HepG2 (cell line): ENCODE measurements at regions not wholly inside any gene's neighbourhood (a gene's known extent, or its start where the extent isn't known, plus 50 kb on each side); places are given as distances from the start of the nearest gene placed in this dataset.

Source experiments
- ATAC-seq: fragments of 200-7000 bp; cut with Tn5 transposase; 3 replicates; pipeline ENCODE4 v1.9.1; 2020; ENCODE audit warnings: mild to moderate bottlenecking, moderate library complexity
- BruUV-seq: library from RNA; stranded (reverse); fragments of 400-500 nt; replicated peaks from 2 replicates; lab custom pipeline; 2021; lab: Mats Ljungman, UMichigan
- CTCF ChIA-PET: fragments of 300-600 bp; formaldehyde crosslinking; extraction: SDS; loops from one replicate; lab custom pipeline; 2021; ENCODE audit warnings: low total read pairs, inconsistent platforms, low intra/inter-chr PET ratio; lab: Yijun Ruan, JAX
- POLR2A ChIA-PET: fragments of 350-600 bp; sonication (Branson Sonifier 250); formaldehyde crosslinking; loops from one replicate; lab custom pipeline; 2020; ENCODE audit warnings: antibody characterized with exemption, inconsistent platforms; lab: Yijun Ruan, JAX
- DNase-seq: peaks from one replicate; pipeline ENCODE4 v3.0.0-alpha.2; 2015; ENCODE audit warnings: low spot score
- FAIRE-seq: peaks from 3 replicates; lab custom pipeline; 2011; peaks lifted over from hg19 to GRCh38; lab: Jason Lieb, UNC
- H2AFZ ChIP-seq: one replicate; pipeline ENCODE4 v1.6.1; 2011; ENCODE audit warnings: low read length, inconsistent platforms
- H3K27ac ChIP-seq: fragments of 300-600 bp; 3 replicates; pipeline ENCODE4 v1.8.0; 2011; ENCODE audit warnings: mixed run types, mild to moderate bottlenecking, mixed read lengths, low read length, inconsistent platforms; ENCODE audit not compliant: insufficient read depth; ENCODE audit errors: extremely low read length
- H3K27me3 ChIP-seq, 2 experiments: fragments of 200-600 bp in 1 of 2; 2 replicates in 1 of 2; 3 replicates in 1 of 2; pipeline versions ENCODE4 v1.6.0 to v1.8.0; 2011; ENCODE audit warnings: low read length in 2 of 2, mild to moderate bottlenecking in 2 of 2, moderate library complexity in 2 of 2, inconsistent platforms in 1 of 2; ENCODE audit not compliant: insufficient read depth in 2 of 2, control insufficient read depth in 1 of 2
- H3K36me3 ChIP-seq, 2 experiments: fragments of 200-600 bp in 1 of 2; replicated peaks in 1 of 2; 2 replicates in 1 of 2; 3 replicates in 1 of 2; pipeline versions ENCODE4 v1.5.1 to v1.8.0; 2011; ENCODE audit warnings: low read length in 2 of 2, inconsistent platforms in 1 of 2; ENCODE audit not compliant: insufficient read depth in 2 of 2, control insufficient read depth in 1 of 2
- H3K4me1 ChIP-seq: 2 replicates; pipeline ENCODE4 v1.5.1; 2012; ENCODE audit warnings: low read length, inconsistent platforms; ENCODE audit not compliant: insufficient read depth
- H3K4me2 ChIP-seq: 2 replicates; pipeline ENCODE4 v1.6.0; 2011; ENCODE audit warnings: low read depth, low read length, inconsistent platforms
- H3K4me3 ChIP-seq, 3 experiments: fragments of 200-600 bp in 1 of 3; sonication (generic), shearing (Covaris generic) in 1 of 3; replicated peaks in 1 of 3; 2 replicates each; pipeline ENCODE4 v1.5.1; 2011 to 2016; ENCODE audit warnings: low read length in 3 of 3, inconsistent platforms in 2 of 3, low read depth in 2 of 3, mild to moderate bottlenecking in 2 of 3, control low read depth in 1 of 3, mixed read lengths in 1 of 3; ENCODE audit not compliant: insufficient read depth in 1 of 3
- H3K79me2 ChIP-seq: one replicate; pipeline ENCODE4 v1.6.1; 2011; ENCODE audit warnings: low read length, inconsistent platforms; ENCODE audit not compliant: insufficient read depth
- H3K9ac ChIP-seq: 2 replicates; pipeline ENCODE4 v1.6.0; 2011; ENCODE audit warnings: mild to moderate bottlenecking, low read depth, low read length, inconsistent platforms; ENCODE audit not compliant: insufficient read depth
- H3K9me3 ChIP-seq: 2 replicates; pipeline ENCODE4 v1.5.1; 2012; ENCODE audit warnings: mild to moderate bottlenecking, low read length
- H4K20me1 ChIP-seq: 2 replicates; pipeline ENCODE4 v1.6.0; 2011; ENCODE audit warnings: inconsistent platforms, mild to moderate bottlenecking, low read length, moderate library complexity; ENCODE audit not compliant: insufficient read depth
- CENPX ChIP-seq: sonication (generic); formaldehyde crosslinking; IDR thresholded peaks from 2 replicates; pipeline ENCODE4 v1.9.0; 2021; ENCODE audit warnings: mild to moderate bottlenecking, missing genetic modification reagents, moderate library complexity
- FOXA1 ChIP-seq, 2 experiments: fragments of 450-650 bp in 1 of 2; sonication (generic) in 1 of 2; formaldehyde crosslinking in 1 of 2; IDR thresholded peaks; 2 replicates each; pipeline versions ENCODE4 v1.4.0 to v1.6.1; 2016 to 2020; ENCODE audit warnings: missing genetic modification reagents in 1 of 2
- MTF2 ChIP-seq: sonication (generic); formaldehyde crosslinking; IDR thresholded peaks from 2 replicates; pipeline ENCODE4 v1.5.0; 2020; ENCODE audit warnings: missing genetic modification reagents, borderline replicate concordance
- NFE2L1 ChIP-seq: sonication (generic); formaldehyde crosslinking; IDR thresholded peaks from 2 replicates; pipeline ENCODE4 v1.4.0; 2020; ENCODE audit warnings: missing genetic modification reagents, mild to moderate bottlenecking, borderline replicate concordance
- PITX1 ChIP-seq: sonication (generic); formaldehyde crosslinking; IDR thresholded peaks from 2 replicates; pipeline ENCODE4 v1.5.1; 2020; ENCODE audit warnings: mild to moderate bottlenecking, missing genetic modification reagents
- PTBP1 ChIP-seq: fragments of 200-400 bp; formaldehyde crosslinking; IDR thresholded peaks from 2 replicates; pipeline ENCODE4 v1.6.1; 2018; ENCODE audit warnings: low read length, low read depth; ENCODE audit not compliant: poor library complexity, severe bottlenecking
- RFXAP ChIP-seq: sonication (generic); formaldehyde crosslinking; IDR thresholded peaks from 2 replicates; pipeline ENCODE4 v1.4.0; 2020; ENCODE audit warnings: missing genetic modification reagents, borderline replicate concordance
- SMARCE1 ChIP-seq: fragments of 450-650 bp; IDR thresholded peaks from 2 replicates; pipeline ENCODE4 v1.6.1; 2017; ENCODE audit warnings: borderline replicate concordance
- SRSF9 ChIP-seq: fragments of 200-400 bp; formaldehyde crosslinking; IDR thresholded peaks from 2 replicates; pipeline ENCODE4 v1.6.1; 2018; ENCODE audit warnings: borderline replicate concordance, mild to moderate bottlenecking, low read depth, low read length; ENCODE audit not compliant: insufficient read depth, poor library complexity, severe bottlenecking
- ZBTB20 ChIP-seq: sonication (generic); formaldehyde crosslinking; IDR thresholded peaks from 2 replicates; pipeline ENCODE4 v1.8.1; 2023; ENCODE audit warnings: missing genetic modification reagents, low read depth, mild to moderate bottlenecking, borderline replicate concordance
- ZNF724P ChIP-seq: sonication (generic); formaldehyde crosslinking; IDR thresholded peaks from 2 replicates; pipeline ENCODE4 v1.8.0; 2022; ENCODE audit warnings: missing genetic modification reagents, borderline replicate concordance
- ZSCAN21 ChIP-seq: sonication (generic); formaldehyde crosslinking; IDR thresholded peaks from 2 replicates; pipeline ENCODE4 v1.8.0; 2022; ENCODE audit warnings: mild to moderate bottlenecking, missing genetic modification reagents, moderate library complexity, borderline replicate concordance
- WGBS: methylation state at CpG from one replicate; pipeline ENCODE4 v1.1.6; 2017; ENCODE audit warnings: low lambda C conversion rate; 5-methylcytosine and 5-hydroxymethylcytosine counted together
- in situ Hi-C: cut with HindIII; loops from 2 replicates; pipeline ENCODE4 v1.10.0; 2017; ENCODE audit warnings: low pct_unique_long_range_greater_than_20kb; ENCODE audit not compliant: extremely low pct_ligation_motif_present
- intact Hi-C: fragments of 100-400 bp; cut with micrococcal nuclease; formaldehyde crosslinking; loops from one replicate; pipeline ENCODE4 v1.10.0; 2022; ENCODE audit not compliant: unreplicated experiment
- TF ChIP-seq, protein P1 (sequence below): sonication (generic); formaldehyde crosslinking; IDR thresholded peaks from 2 replicates; pipeline ENCODE4 v1.9.0; 2021; ENCODE audit warnings: missing genetic modification reagents, borderline replicate concordance
- TF ChIP-seq, protein P2 (sequence below): sonication (generic); formaldehyde crosslinking; IDR thresholded peaks from 2 replicates; pipeline ENCODE4 v1.5.1; 2020; ENCODE audit warnings: missing genetic modification reagents, mild to moderate bottlenecking, borderline replicate concordance

DNA sequence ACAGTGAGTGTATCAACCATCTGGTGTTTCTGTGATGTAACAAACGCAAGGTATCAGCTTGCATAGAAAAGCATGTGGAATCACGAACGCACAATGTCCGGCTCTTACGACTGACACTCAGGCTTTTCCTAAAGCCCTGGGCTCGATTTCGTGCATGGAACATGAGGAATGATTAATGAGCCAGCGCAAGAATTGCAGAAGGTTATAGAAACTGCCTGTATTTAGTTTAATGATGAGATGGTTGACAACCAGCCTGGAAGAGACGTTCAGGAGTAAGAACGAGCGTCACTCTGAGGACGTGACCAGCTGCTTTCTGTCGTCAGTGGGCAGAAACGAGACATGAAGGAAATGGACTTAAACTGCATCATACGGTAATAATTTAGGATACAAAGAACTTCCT, 497.6 kb downstream of the IRX1 start (continued):
- TF ChIP-seq PTBP1 (no peak), ZSCAN21 (CRISPR knock-in tag) (no peak), ZBTB20 (CRISPR knock-in tag) (no peak), MTF2 (CRISPR knock-in tag) (no peak)

DNA sequence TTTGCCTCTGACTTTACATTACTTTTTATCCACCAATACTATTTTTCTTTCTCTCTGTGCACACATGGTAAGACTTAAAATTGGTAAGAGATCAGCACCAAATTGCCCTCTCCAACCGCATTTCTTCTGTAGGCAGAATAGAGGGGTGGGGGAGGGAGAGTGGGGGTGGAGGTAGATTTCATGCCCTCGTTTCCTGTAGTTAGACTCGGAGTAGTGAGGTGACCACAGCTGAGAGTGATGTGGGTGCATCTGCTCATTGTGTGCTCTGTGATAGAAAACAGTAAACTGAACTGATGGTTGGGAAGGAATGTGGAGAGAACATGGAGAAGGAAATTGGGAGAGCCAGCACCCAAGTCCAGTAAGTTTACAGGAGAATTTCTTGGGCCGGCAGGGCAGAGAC, 498.3 kb downstream of the IRX1 start:
- no peaks in the 10 kb centered on the region for H3K36me3 ChIP-seq
- H3K79me2 ChIP-seq = no peaks in the 10 kb centered on the region
- no peak for FAIRE-seq
- TF ChIP-seq ZNF724P (CRISPR knock-in tag) (no peak), RFXAP (no peak), NFE2L1 (CRISPR knock-in tag) (no peak), CENPX (CRISPR knock-in tag) (no peak), FOXA1 (IDR thresholded peaks at IDR 0.05) (no peak), FOXA1 (CRISPR knock-in tag; IDR thresholded peaks at IDR 0.05) (no peak), PITX1 (CRISPR knock-in tag) (no peak), SMARCE1 (no peak), SRSF9 (no peak)
- TF ChIP-seq, protein P1, sequence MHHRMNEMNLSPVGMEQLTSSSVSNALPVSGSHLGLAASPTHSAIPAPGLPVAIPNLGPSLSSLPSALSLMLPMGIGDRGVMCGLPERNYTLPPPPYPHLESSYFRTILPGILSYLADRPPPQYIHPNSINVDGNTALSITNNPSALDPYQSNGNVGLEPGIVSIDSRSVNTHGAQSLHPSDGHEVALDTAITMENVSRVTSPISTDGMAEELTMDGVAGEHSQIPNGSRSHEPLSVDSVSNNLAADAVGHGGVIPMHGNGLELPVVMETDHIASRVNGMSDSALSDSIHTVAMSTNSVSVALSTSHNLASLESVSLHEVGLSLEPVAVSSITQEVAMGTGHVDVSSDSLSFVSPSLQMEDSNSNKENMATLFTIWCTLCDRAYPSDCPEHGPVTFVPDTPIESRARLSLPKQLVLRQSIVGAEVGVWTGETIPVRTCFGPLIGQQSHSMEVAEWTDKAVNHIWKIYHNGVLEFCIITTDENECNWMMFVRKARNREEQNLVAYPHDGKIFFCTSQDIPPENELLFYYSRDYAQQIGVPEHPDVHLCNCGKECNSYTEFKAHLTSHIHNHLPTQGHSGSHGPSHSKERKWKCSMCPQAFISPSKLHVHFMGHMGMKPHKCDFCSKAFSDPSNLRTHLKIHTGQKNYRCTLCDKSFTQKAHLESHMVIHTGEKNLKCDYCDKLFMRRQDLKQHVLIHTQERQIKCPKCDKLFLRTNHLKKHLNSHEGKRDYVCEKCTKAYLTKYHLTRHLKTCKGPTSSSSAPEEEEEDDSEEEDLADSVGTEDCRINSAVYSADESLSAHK (CRISPR knock-in tag) = no peak
- TF ChIP-seq, protein P2, sequence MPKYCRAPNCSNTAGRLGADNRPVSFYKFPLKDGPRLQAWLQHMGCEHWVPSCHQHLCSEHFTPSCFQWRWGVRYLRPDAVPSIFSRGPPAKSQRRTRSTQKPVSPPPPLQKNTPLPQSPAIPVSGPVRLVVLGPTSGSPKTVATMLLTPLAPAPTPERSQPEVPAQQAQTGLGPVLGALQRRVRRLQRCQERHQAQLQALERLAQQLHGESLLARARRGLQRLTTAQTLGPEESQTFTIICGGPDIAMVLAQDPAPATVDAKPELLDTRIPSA = no peak
- H3K4me2 ChIP-seq = no peak overlapping the region
- H3K9me3 ChIP-seq = peaks cover 76% of the 10 kb centered on the region
- H3K27me3 ChIP-seq = no peaks in the 10 kb centered on the region
- no peak overlapping the region for H2AFZ ChIP-seq
- DNase-seq = no peak
- ATAC-seq = no peak
- H3K4me3 ChIP-seq = no peak overlapping the region
- H3K27ac ChIP-seq = no peak overlapping the region
- CTCF ChIA-PET = no interaction called here
- in situ Hi-C loops (no loop called here), intact Hi-C loops (no loop called here)
- WGBS = 26% methylated on average over 4 of the region's 4 CpGs
- H4K20me1 ChIP-seq = no peaks in the 10 kb centered on the region
- POLR2A ChIA-PET = no interaction called here
- no TSS peak for BruUV-seq
- H3K9ac ChIP-seq = no peak overlapping the region
- no peaks in the 10 kb centered on the region for H3K4me1 ChIP-seq
